Liver (tissue), 8 donors: ENCODE measurements at regions not wholly inside any gene's neighbourhood (a gene's known extent, or its start where the extent isn't known, plus 50 kb on each side); places are given as distances from the start of the nearest gene placed in this dataset.

Experiments used
- DNase-seq: peaks from one replicate; pipeline ENCODE4 v3.0.0-alpha.2; 2017; ENCODE audit warnings: low spot score
- H3K27ac ChIP-seq, 2 donors: one replicate each; pipeline ENCODE4 v1.7.0; 2013; ENCODE audit warnings: inconsistent platforms in 2 of 2, low read length in 2 of 2, control low read depth in 1 of 2, low read depth in 1 of 2, mild to moderate bottlenecking in 1 of 2
- H3K27me3 ChIP-seq, 4 donors: one replicate each; pipeline versions ENCODE4 v1.6.1 to v1.7.0; 2013; ENCODE audit warnings: low read length in 3 of 4, inconsistent platforms in 1 of 4, mild to moderate bottlenecking in 1 of 4, moderate library complexity in 1 of 4; ENCODE audit not compliant: control insufficient read depth in 4 of 4, insufficient read depth in 4 of 4
- H3K36me3 ChIP-seq, 4 donors: one replicate each; pipeline versions ENCODE4 v1.6.1 to v1.7.0; 2013; ENCODE audit warnings: low read length in 3 of 4, mild to moderate bottlenecking in 3 of 4, low read depth in 1 of 4, moderate library complexity in 1 of 4; ENCODE audit not compliant: control insufficient read depth in 4 of 4, insufficient read depth in 3 of 4
- H3K4me1 ChIP-seq, 4 donors: one replicate each; pipeline versions ENCODE4 v1.6.1 to v1.7.0; 2013; ENCODE audit warnings: low read length in 3 of 4, mild to moderate bottlenecking in 3 of 4, moderate library complexity in 1 of 4; ENCODE audit not compliant: control insufficient read depth in 4 of 4, insufficient read depth in 4 of 4
- H3K4me3 ChIP-seq, 3 donors: one replicate each; pipeline versions ENCODE4 v1.6.1 to v1.7.0; 2013; ENCODE audit warnings: low read length in 3 of 3, control low read depth in 1 of 3, low read depth in 1 of 3, mild to moderate bottlenecking in 1 of 3
- H3K9ac ChIP-seq, 2 donors: one replicate each; pipeline ENCODE4 v1.7.0; 2013; ENCODE audit warnings: low read length in 2 of 2, mild to moderate bottlenecking in 2 of 2, moderate library complexity in 2 of 2, control low read depth in 1 of 2, low read depth in 1 of 2
- H3K9me3 ChIP-seq, 4 donors: one replicate each; pipeline versions ENCODE4 v1.6.1 to v1.7.0; 2013; ENCODE audit warnings: low read length in 3 of 4; ENCODE audit not compliant: control insufficient read depth in 4 of 4
- ATF3 ChIP-seq: IDR thresholded peaks from 2 replicates; pipeline ENCODE4 v1.6.1; 2016; ENCODE audit warnings: antibody characterized with exemption
- CTCF ChIP-seq: fragments of 150-350 bp; IDR thresholded peaks from 2 replicates; pipeline ENCODE4 v1.5.1; 2017; ENCODE audit warnings: improper control_type of control experiment, low read depth, low read length; ENCODE audit not compliant: missing input control
- EGR1 ChIP-seq, 2 donors: IDR thresholded peaks; 2 replicates each; pipeline ENCODE4 v1.6.1; 2016 to 2018; ENCODE audit warnings: antibody characterized with exemption in 2 of 2, low read depth in 2 of 2
- FOXA1 ChIP-seq: IDR thresholded peaks from 2 replicates; pipeline ENCODE4 v1.6.1; 2016; ENCODE audit warnings: antibody characterized with exemption
- FOXA2 ChIP-seq: IDR thresholded peaks from 2 replicates; pipeline ENCODE4 v1.6.1; 2016; ENCODE audit warnings: antibody characterized with exemption
- GABPA ChIP-seq, 2 donors: IDR thresholded peaks in 1 of 2; conservative IDR thresholded peaks in 1 of 2; 2 replicates each; pipeline ENCODE4 v1.6.1; 2016; ENCODE audit warnings: antibody characterized with exemption in 2 of 2, mild to moderate bottlenecking in 1 of 2, moderate library complexity in 1 of 2
- HNF4A ChIP-seq, 2 donors: conservative IDR thresholded peaks; 2 replicates each; pipeline ENCODE4 v1.6.1; 2016; ENCODE audit warnings: antibody characterized with exemption in 2 of 2, mild to moderate bottlenecking in 2 of 2
- HNF4G ChIP-seq: IDR thresholded peaks from 2 replicates; pipeline ENCODE4 v1.6.1; 2016; ENCODE audit warnings: antibody characterized with exemption
- JUND ChIP-seq, 2 donors: IDR thresholded peaks; 2 replicates each; pipeline ENCODE4 v1.6.1; 2016; ENCODE audit warnings: antibody characterized with exemption in 2 of 2
- MAX ChIP-seq: IDR thresholded peaks from 2 replicates; pipeline ENCODE4 v1.6.1; 2016; ENCODE audit warnings: antibody characterized with exemption
- NR2F2 ChIP-seq: IDR thresholded peaks from 2 replicates; pipeline ENCODE4 v1.6.1; 2016; ENCODE audit warnings: antibody characterized with exemption
- RAD21 ChIP-seq, 2 donors: IDR thresholded peaks; 2 replicates each; pipeline ENCODE4 v1.6.1; 2016; ENCODE audit warnings: antibody characterized with exemption in 2 of 2, mild to moderate bottlenecking in 2 of 2
- REST ChIP-seq: IDR thresholded peaks from 2 replicates; pipeline ENCODE4 v1.6.1; 2016; ENCODE audit warnings: antibody characterized with exemption, mild to moderate bottlenecking
- RXRA ChIP-seq, 2 donors: IDR thresholded peaks; 2 replicates each; pipeline ENCODE4 v1.6.1; 2017 to 2018; ENCODE audit warnings: antibody characterized with exemption in 2 of 2, mild to moderate bottlenecking in 1 of 2
- SP1 ChIP-seq: IDR thresholded peaks from 2 replicates; pipeline ENCODE4 v1.6.1; 2018; ENCODE audit warnings: antibody characterized with exemption, mild to moderate bottlenecking
- TAF1 ChIP-seq: conservative IDR thresholded peaks from 2 replicates; pipeline ENCODE4 v1.6.1; 2016; ENCODE audit warnings: antibody characterized with exemption, mild to moderate bottlenecking
- YY1 ChIP-seq: IDR thresholded peaks from 2 replicates; pipeline ENCODE4 v1.6.1; 2016; ENCODE audit warnings: antibody characterized with exemption, mild to moderate bottlenecking
- ZBTB33 ChIP-seq: IDR thresholded peaks from 2 replicates; pipeline ENCODE4 v1.6.1; 2016; ENCODE audit warnings: antibody characterized with exemption
- WGBS: extraction: QIAGEN DNeasy Blood & Tissue Kit; methylation state at CpG from one replicate; pipeline ENCODE4 v1.1.7; 2013; 5-methylcytosine and 5-hydroxymethylcytosine counted together
- donor health status: healthy.
- donor health status: healthy.
- donor health status: healthy.
- donor health status: healthy.
- donor health status: healthy.

GRCh38 chr1:112244131-112244530 is 151.9 kb upstream of the CTTNBP2NL start:
- no peak overlapping the region for H3K4me3 ChIP-seq
- H3K9ac ChIP-seq, result no peak overlapping the region
- WGBS, result 93% methylated on average over 3 of the region's 3 CpGs
- DNase-seq, result no peak
- TF ChIP-seq ZBTB33 (no peak), EGR1 (IDR thresholded peaks at IDR 0.05; ENCODE audit: low read depth in 2 of 2) (no peak), CTCF (no peak), SP1 (no peak), JUND (IDR thresholded peaks at IDR 0.05) (no peak), YY1 (no peak), FOXA1 (no peak), ATF3 (no peak), MAX (no peak), FOXA2 (no peak), HNF4A (conservative IDR thresholded peaks at IDR 0.05) (no peak), RXRA (IDR thresholded peaks at IDR 0.05) (no peak), HNF4G (no peak), GABPA (IDR thresholded peaks at IDR 0.05 in 1 of 2, conservative IDR thresholded peaks at IDR 0.05 in 1 of 2) (no peak), RAD21 (IDR thresholded peaks at IDR 0.05) (no peak), TAF1 (no peak), NR2F2 (no peak), REST (no peak)
- H3K9me3 ChIP-seq, result no peaks in the 10 kb centered on the region
- H3K36me3 ChIP-seq, result no peaks in the 10 kb centered on the region
- H3K27me3 ChIP-seq, result peaks cover 0 to 2% (median under 1%) of the 10 kb centered on the region in 4 donors
- no peak overlapping the region for H3K27ac ChIP-seq
- no peaks in the 10 kb centered on the region for H3K4me1 ChIP-seq
